ENCODE measurements at regions not wholly inside any gene's neighbourhood (a gene's known extent, or its start where the extent isn't known, plus 50 kb on each side); places are given as distances from the start of the nearest gene placed in this dataset.

- intact Hi-C loops (cut with DNase I; ENCODE audit: low total_unique reads), result no loop called here
- Histone ChIP-seq H3K4me3 (no peak overlapping the region), H3K36me3 (no peaks in the 10 kb centered on the region), H3K4me1 (no peaks in the 10 kb centered on the region), H3K27me3 (no peaks in the 10 kb centered on the region), H3K9me3 (no peaks in the 10 kb centered on the region), H3K27ac (no peak overlapping the region)
- TF ChIP-seq CTCF (IDR thresholded peaks at IDR 0.05), result no peak
- DNase-seq, result no peak
Observed at GRCh38 chr6:119961450-119961849, 611.9 kb upstream of the MAN1A1 start.

- no peak for TF ChIP-seq CTCF (IDR thresholded peaks at IDR 0.05)
- Histone ChIP-seq H3K27me3 (no peaks in the 10 kb centered on the region), H3K4me3 (no peak overlapping the region), H3K27ac (no peak overlapping the region), H3K4me1 (no peaks in the 10 kb centered on the region), H3K9me3 (no peaks in the 10 kb centered on the region), H3K36me3 (no peaks in the 10 kb centered on the region)
- no peak for DNase-seq
- intact Hi-C loops (cut with DNase I; ENCODE audit: low total_unique reads), result no loop called here
Observed at GRCh38 chr6:119960456-119960855, 610.9 kb upstream of the MAN1A1 start.

GRCh38 chr6:119960036-119960435, 610.5 kb upstream of the MAN1A1 start:
- no peaks in the 10 kb centered on the region for H3K4me1 ChIP-seq
- no peak for DNase-seq
- no peak for TF ChIP-seq CTCF (IDR thresholded peaks at IDR 0.05)
- no peaks in the 10 kb centered on the region for H3K36me3 ChIP-seq
- no peaks in the 10 kb centered on the region for H3K27me3 ChIP-seq
- intact Hi-C loops (cut with DNase I; ENCODE audit: low total_unique reads), result no loop called here
- no peak overlapping the region for H3K4me3 ChIP-seq
- H3K27ac ChIP-seq, result no peak overlapping the region
- no peaks in the 10 kb centered on the region for H3K9me3 ChIP-seq

- DNase-seq, result no peak
- H3K27ac ChIP-seq, result no peak overlapping the region
- no peaks in the 10 kb centered on the region for H3K36me3 ChIP-seq
- H3K27me3 ChIP-seq, result no peaks in the 10 kb centered on the region
- intact Hi-C loops (cut with DNase I; ENCODE audit: low total_unique reads), result no loop called here
- TF ChIP-seq CTCF (IDR thresholded peaks at IDR 0.05), result no peak
- H3K9me3 ChIP-seq, result no peaks in the 10 kb centered on the region
- no peaks in the 10 kb centered on the region for H3K4me1 ChIP-seq
- no peak overlapping the region for H3K4me3 ChIP-seq
Observed at GRCh38 chr6:119957195-119957594, 607.6 kb upstream of the MAN1A1 start.

- H3K27me3 ChIP-seq, result no peaks in the 10 kb centered on the region
- H3K27ac ChIP-seq, result no peak overlapping the region
- no peak for TF ChIP-seq CTCF (IDR thresholded peaks at IDR 0.05)
- H3K4me3 ChIP-seq, result no peak overlapping the region
- H3K36me3 ChIP-seq, result no peaks in the 10 kb centered on the region
- no peak for DNase-seq
- H3K4me1 ChIP-seq, result no peaks in the 10 kb centered on the region
- no peaks in the 10 kb centered on the region for H3K9me3 ChIP-seq
- intact Hi-C loops (cut with DNase I; ENCODE audit: low total_unique reads), result no loop called here
Observed at GRCh38 chr6:119952696-119953095, 603.1 kb upstream of the MAN1A1 start.

GRCh38 chr6:119950681-119951080, 601.1 kb upstream of the MAN1A1 start:
- intact Hi-C loops (cut with DNase I; ENCODE audit: low total_unique reads), result no loop called here
- Histone ChIP-seq H3K27ac (no peak overlapping the region), H3K27me3 (no peaks in the 10 kb centered on the region), H3K9me3 (no peaks in the 10 kb centered on the region), H3K4me3 (no peak overlapping the region), H3K4me1 (no peaks in the 10 kb centered on the region), H3K36me3 (no peaks in the 10 kb centered on the region)
- no peak for DNase-seq
- no peak for TF ChIP-seq CTCF (IDR thresholded peaks at IDR 0.05)

Data from tibial artery (tissue), 4 donors.